ENCODE measurements at regions not wholly inside any gene's neighbourhood (a gene's known extent, or its start where the extent isn't known, plus 50 kb on each side); places are given as distances from the start of the nearest gene placed in this dataset.

- Histone ChIP-seq H3K27me3 (ENCODE audit: control insufficient read depth, insufficient read depth, low read length) (no peaks in the 10 kb centered on the region), H3K9me3 (ENCODE audit: control insufficient read depth, insufficient read depth, low read depth, low read length) (no peaks in the 10 kb centered on the region), H3K27ac (ENCODE audit: low read length) (no peak overlapping the region), H3K4me1 (ENCODE audit: control insufficient read depth, insufficient read depth, low read length) (no peaks in the 10 kb centered on the region), H3K36me3 (ENCODE audit: control insufficient read depth, insufficient read depth, low read length) (no peaks in the 10 kb centered on the region), H3K4me3 (ENCODE audit: low read depth in 2 of 2, low read length in 2 of 2) (no peak overlapping the region)
- in situ Hi-C loops (cut with HindIII; ENCODE audit: low pct_unique_long_range_greater_than_20kb, low sequenced_read_pairs): no loop called here
- DNase-seq (ENCODE audit: low read depth, low spot score): no peak
- TF ChIP-seq SIN3A (IDR thresholded peaks at IDR 0.05; ENCODE audit: borderline replicate concordance, insufficient read depth, low read depth, low read length) (no peak), CTCF (IDR thresholded peaks at IDR 0.05) (no peak), TCF7L2 (IDR thresholded peaks at IDR 0.05; ENCODE audit: low read depth, low read length) (no peak), POLR2AphosphoS5 (IDR thresholded peaks at IDR 0.05; ENCODE audit: low read depth, low read length) (no peak), REST (IDR thresholded peaks at IDR 0.05; ENCODE audit: insufficient read depth in 1 of 2, low read depth in 2 of 2, low read length in 1 of 2) (no peak)
- intact Hi-C loops (cut with micrococcal nuclease; ENCODE audit: unreplicated experiment): no loop called here
- ATAC-seq: no peak
- no TSS peak for BruUV-seq (replicated peaks)
- CTCF ChIA-PET: no interaction called here
- POLR2A ChIA-PET: no interaction called here
Observed at GRCh38 chr4:66204534-66205247, 534.4 kb upstream of the EPHA5 start.

- TF ChIP-seq CTCF (IDR thresholded peaks at IDR 0.05): no peak
- TF ChIP-seq POLR2AphosphoS5 (IDR thresholded peaks at IDR 0.05; ENCODE audit: low read depth, low read length): no peak
- TF ChIP-seq REST (IDR thresholded peaks at IDR 0.05; ENCODE audit: insufficient read depth in 1 of 2, low read depth in 2 of 2, low read length in 1 of 2): no peak
- TF ChIP-seq SIN3A (IDR thresholded peaks at IDR 0.05; ENCODE audit: borderline replicate concordance, insufficient read depth, low read depth, low read length): no peak
- TF ChIP-seq TCF7L2 (IDR thresholded peaks at IDR 0.05; ENCODE audit: low read depth, low read length): no peak
- no TSS peak for BruUV-seq (replicated peaks)
- Histone ChIP-seq H3K36me3 (ENCODE audit: control insufficient read depth, insufficient read depth, low read length) (no peaks in the 10 kb centered on the region), H3K9me3 (ENCODE audit: control insufficient read depth, insufficient read depth, low read depth, low read length) (no peaks in the 10 kb centered on the region), H3K27me3 (ENCODE audit: control insufficient read depth, insufficient read depth, low read length) (no peaks in the 10 kb centered on the region), H3K27ac (ENCODE audit: low read length) (no peak overlapping the region), H3K4me3 (ENCODE audit: low read depth in 2 of 2, low read length in 2 of 2) (no peak overlapping the region), H3K4me1 (ENCODE audit: control insufficient read depth, insufficient read depth, low read length) (no peaks in the 10 kb centered on the region)
- ATAC-seq: no peak
- CTCF ChIA-PET: no interaction called here
- intact Hi-C loops (cut with micrococcal nuclease; ENCODE audit: unreplicated experiment): no loop called here
- POLR2A ChIA-PET: no interaction called here
- no peak for DNase-seq (ENCODE audit: low read depth, low spot score)
- in situ Hi-C loops (cut with HindIII; ENCODE audit: low pct_unique_long_range_greater_than_20kb, low sequenced_read_pairs): no loop called here
Observed at GRCh38 chr4:66202870-66203269, 532.6 kb upstream of the EPHA5 start.

Measured in Panc1 (cell line).